ENCODE measurements at regions not wholly inside any gene's neighbourhood (a gene's known extent, or its start where the extent isn't known, plus 50 kb on each side); places are given as distances from the start of the nearest gene placed in this dataset.
"Not testable (repeated sequence)": the region's sequence is repeated elsewhere in the genome, so short reads cannot be mapped to it uniquely, and the experiment has no call there.

DNA sequence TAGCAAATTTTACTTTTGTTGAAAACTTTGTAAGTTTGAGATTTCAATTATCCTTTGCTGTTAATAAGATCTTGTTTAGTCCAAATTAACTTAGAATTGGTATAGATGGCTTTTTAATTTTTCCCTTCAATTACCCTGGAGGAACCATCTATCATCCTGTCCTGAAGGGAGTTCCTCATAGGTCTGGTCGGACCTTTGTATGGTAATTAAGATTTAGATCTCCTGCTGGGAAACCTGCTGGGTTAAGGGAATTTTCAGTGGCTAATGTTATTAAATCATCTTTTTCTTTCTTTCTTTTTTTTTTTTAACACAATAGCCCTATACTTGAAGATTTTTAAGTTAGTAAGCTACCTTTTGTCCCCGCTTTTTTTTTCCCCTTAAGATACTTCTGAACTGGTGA is 63.0 kb upstream of the PRMT8 start:
- no peak overlapping the region for H3K4me3 ChIP-seq (ENCODE audit: low read depth in 1 of 3, low read length in 3 of 3)
- H3K4me1 ChIP-seq (ENCODE audit: control insufficient read depth in 4 of 4, insufficient read depth in 4 of 4, low read length in 3 of 4), result no peaks in the 10 kb centered on the region
- no peak overlapping the region for H3K9ac ChIP-seq (ENCODE audit: low read depth in 1 of 2, low read length in 2 of 2)
- WGBS, result 62% methylated on average over 2 of the region's 2 CpGs
- TF ChIP-seq HNF4A (conservative IDR thresholded peaks at IDR 0.05) (no peak), YY1 (IDR thresholded peaks at IDR 0.05) (no peak), JUND (IDR thresholded peaks at IDR 0.05) (no peak), SP1 (IDR thresholded peaks at IDR 0.05) (no peak), FOXA2 (IDR thresholded peaks at IDR 0.05) (no peak), GABPA (IDR thresholded peaks at IDR 0.05 in 1 of 2, conservative IDR thresholded peaks at IDR 0.05 in 1 of 2) (no peak), FOXA1 (IDR thresholded peaks at IDR 0.05) (no peak), TAF1 (conservative IDR thresholded peaks at IDR 0.05) (no peak), RXRA (IDR thresholded peaks at IDR 0.05) (no peak), EGR1 (IDR thresholded peaks at IDR 0.05; ENCODE audit: low read depth in 2 of 2) (no peak), RAD21 (IDR thresholded peaks at IDR 0.05) (no peak), NR2F2 (IDR thresholded peaks at IDR 0.05) (no peak)
- TF ChIP-seq, protein P1, sequence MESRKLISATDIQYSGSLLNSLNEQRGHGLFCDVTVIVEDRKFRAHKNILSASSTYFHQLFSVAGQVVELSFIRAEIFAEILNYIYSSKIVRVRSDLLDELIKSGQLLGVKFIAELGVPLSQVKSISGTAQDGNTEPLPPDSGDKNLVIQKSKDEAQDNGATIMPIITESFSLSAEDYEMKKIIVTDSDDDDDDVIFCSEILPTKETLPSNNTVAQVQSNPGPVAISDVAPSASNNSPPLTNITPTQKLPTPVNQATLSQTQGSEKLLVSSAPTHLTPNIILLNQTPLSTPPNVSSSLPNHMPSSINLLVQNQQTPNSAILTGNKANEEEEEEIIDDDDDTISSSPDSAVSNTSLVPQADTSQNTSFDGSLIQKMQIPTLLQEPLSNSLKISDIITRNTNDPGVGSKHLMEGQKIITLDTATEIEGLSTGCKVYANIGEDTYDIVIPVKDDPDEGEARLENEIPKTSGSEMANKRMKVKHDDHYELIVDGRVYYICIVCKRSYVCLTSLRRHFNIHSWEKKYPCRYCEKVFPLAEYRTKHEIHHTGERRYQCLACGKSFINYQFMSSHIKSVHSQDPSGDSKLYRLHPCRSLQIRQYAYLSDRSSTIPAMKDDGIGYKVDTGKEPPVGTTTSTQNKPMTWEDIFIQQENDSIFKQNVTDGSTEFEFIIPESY (IDR thresholded peaks at IDR 0.05), result no peak
- TF ChIP-seq, protein P2, sequence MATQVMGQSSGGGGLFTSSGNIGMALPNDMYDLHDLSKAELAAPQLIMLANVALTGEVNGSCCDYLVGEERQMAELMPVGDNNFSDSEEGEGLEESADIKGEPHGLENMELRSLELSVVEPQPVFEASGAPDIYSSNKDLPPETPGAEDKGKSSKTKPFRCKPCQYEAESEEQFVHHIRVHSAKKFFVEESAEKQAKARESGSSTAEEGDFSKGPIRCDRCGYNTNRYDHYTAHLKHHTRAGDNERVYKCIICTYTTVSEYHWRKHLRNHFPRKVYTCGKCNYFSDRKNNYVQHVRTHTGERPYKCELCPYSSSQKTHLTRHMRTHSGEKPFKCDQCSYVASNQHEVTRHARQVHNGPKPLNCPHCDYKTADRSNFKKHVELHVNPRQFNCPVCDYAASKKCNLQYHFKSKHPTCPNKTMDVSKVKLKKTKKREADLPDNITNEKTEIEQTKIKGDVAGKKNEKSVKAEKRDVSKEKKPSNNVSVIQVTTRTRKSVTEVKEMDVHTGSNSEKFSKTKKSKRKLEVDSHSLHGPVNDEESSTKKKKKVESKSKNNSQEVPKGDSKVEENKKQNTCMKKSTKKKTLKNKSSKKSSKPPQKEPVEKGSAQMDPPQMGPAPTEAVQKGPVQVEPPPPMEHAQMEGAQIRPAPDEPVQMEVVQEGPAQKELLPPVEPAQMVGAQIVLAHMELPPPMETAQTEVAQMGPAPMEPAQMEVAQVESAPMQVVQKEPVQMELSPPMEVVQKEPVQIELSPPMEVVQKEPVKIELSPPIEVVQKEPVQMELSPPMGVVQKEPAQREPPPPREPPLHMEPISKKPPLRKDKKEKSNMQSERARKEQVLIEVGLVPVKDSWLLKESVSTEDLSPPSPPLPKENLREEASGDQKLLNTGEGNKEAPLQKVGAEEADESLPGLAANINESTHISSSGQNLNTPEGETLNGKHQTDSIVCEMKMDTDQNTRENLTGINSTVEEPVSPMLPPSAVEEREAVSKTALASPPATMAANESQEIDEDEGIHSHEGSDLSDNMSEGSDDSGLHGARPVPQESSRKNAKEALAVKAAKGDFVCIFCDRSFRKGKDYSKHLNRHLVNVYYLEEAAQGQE (IDR thresholded peaks at IDR 0.05), result no peak
- TF ChIP-seq, protein P3, sequence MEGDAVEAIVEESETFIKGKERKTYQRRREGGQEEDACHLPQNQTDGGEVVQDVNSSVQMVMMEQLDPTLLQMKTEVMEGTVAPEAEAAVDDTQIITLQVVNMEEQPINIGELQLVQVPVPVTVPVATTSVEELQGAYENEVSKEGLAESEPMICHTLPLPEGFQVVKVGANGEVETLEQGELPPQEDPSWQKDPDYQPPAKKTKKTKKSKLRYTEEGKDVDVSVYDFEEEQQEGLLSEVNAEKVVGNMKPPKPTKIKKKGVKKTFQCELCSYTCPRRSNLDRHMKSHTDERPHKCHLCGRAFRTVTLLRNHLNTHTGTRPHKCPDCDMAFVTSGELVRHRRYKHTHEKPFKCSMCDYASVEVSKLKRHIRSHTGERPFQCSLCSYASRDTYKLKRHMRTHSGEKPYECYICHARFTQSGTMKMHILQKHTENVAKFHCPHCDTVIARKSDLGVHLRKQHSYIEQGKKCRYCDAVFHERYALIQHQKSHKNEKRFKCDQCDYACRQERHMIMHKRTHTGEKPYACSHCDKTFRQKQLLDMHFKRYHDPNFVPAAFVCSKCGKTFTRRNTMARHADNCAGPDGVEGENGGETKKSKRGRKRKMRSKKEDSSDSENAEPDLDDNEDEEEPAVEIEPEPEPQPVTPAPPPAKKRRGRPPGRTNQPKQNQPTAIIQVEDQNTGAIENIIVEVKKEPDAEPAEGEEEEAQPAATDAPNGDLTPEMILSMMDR (IDR thresholded peaks at IDR 0.05; ENCODE audit: low read depth, low read length, missing input control), result no peak
- TF ChIP-seq, protein P4, sequence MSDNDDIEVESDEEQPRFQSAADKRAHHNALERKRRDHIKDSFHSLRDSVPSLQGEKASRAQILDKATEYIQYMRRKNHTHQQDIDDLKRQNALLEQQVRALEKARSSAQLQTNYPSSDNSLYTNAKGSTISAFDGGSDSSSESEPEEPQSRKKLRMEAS (IDR thresholded peaks at IDR 0.05), result no peak
- no peak overlapping the region for H3K27ac ChIP-seq (ENCODE audit: low read depth in 1 of 2, low read length in 2 of 2)
- H3K9me3 ChIP-seq (ENCODE audit: control insufficient read depth in 4 of 4, low read length in 3 of 4), result no peaks in the 10 kb centered on the region
- no peaks in the 10 kb centered on the region for H3K36me3 ChIP-seq (ENCODE audit: control insufficient read depth in 4 of 4, insufficient read depth in 3 of 4, low read depth in 1 of 4, low read length in 3 of 4)
- no peaks in the 10 kb centered on the region for H3K27me3 ChIP-seq (ENCODE audit: control insufficient read depth in 4 of 4, insufficient read depth in 4 of 4, low read length in 3 of 4)
- no peak for DNase-seq (ENCODE audit: low spot score)

DNA sequence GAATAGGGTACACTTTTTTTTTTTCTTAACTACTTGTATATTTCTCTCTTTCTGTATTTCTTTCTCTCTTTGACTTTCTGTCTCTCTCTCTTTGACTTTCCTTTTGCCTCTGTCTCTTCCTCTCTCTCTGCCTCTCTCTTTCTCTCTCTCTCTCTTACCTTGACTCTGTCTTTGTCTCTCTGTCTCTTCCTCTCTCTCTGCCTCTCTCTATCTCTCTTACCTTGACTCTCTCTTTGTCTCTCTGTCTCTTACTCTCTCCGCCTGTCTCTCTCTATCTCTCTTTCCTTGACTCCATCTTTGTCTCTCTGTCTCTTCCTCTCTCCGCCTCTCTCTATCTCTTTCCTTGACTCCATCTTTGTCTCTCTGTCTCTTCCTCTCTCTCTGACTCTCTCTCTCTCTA is 62.4 kb upstream of the PRMT8 start:
- TF ChIP-seq, protein P4 (IDR thresholded peaks at IDR 0.05), result no peak
- TF ChIP-seq HNF4G (IDR thresholded peaks at IDR 0.05), result no peak
- TF ChIP-seq, protein P1 (IDR thresholded peaks at IDR 0.05), result no peak
- no peaks in the 10 kb centered on the region for H3K36me3 ChIP-seq (ENCODE audit: control insufficient read depth in 4 of 4, insufficient read depth in 3 of 4, low read depth in 1 of 4, low read length in 3 of 4)
- no peak for DNase-seq (ENCODE audit: low spot score)
- H3K9me3 ChIP-seq (ENCODE audit: control insufficient read depth in 4 of 4, low read length in 3 of 4), result no peaks in the 10 kb centered on the region
- no peak overlapping the region for H3K9ac ChIP-seq (ENCODE audit: low read depth in 1 of 2, low read length in 2 of 2)
- H3K4me3 ChIP-seq (ENCODE audit: low read depth in 1 of 3, low read length in 3 of 3), result no peak overlapping the region
- H3K27ac ChIP-seq (ENCODE audit: low read depth in 1 of 2, low read length in 2 of 2), result no peak overlapping the region
- no peaks in the 10 kb centered on the region for H3K4me1 ChIP-seq (ENCODE audit: control insufficient read depth in 4 of 4, insufficient read depth in 4 of 4, low read length in 3 of 4)
- 96% methylated on average over 2 of the region's 2 CpGs for WGBS
- no peaks in the 10 kb centered on the region for H3K27me3 ChIP-seq (ENCODE audit: control insufficient read depth in 4 of 4, insufficient read depth in 4 of 4, low read length in 3 of 4)

DNA sequence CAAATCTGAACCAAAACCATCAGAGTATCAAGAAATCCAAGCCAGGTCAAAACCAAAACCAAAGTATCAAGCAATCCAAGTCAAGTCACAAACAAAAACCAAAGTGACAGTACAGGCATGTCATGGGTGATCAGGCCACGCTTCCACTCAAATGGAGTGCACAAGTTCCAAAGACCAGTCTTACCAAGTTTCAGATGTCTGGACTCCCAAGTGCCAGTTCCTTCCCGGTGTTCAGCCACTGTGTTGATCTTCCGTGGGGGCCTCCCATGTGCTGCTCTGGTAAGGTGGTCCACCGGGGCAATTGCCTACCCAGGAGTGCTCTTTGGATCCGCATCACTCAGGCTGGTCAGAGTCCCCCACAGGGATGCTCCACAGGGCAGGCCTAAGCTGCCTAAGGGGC is 61.5 kb upstream of the PRMT8 start:
- H3K27ac ChIP-seq (ENCODE audit: low read depth in 1 of 2, low read length in 2 of 2); H3K4me1 ChIP-seq (ENCODE audit: control insufficient read depth in 4 of 4, insufficient read depth in 4 of 4, low read length in 3 of 4); DNase-seq (ENCODE audit: low spot score); H3K9ac ChIP-seq (ENCODE audit: low read depth in 1 of 2, low read length in 2 of 2); H3K36me3 ChIP-seq (ENCODE audit: control insufficient read depth in 4 of 4, insufficient read depth in 3 of 4, low read depth in 1 of 4, low read length in 3 of 4); H3K9me3 ChIP-seq (ENCODE audit: control insufficient read depth in 4 of 4, low read length in 3 of 4); H3K27me3 ChIP-seq (ENCODE audit: control insufficient read depth in 4 of 4, insufficient read depth in 4 of 4, low read length in 3 of 4); H3K4me3 ChIP-seq (ENCODE audit: low read depth in 1 of 3, low read length in 3 of 3): not testable (repeated sequence)
- 98% methylated on average over 5 of the region's 5 CpGs for whole genome bisulfite sequencing
